Activated CD8-positive, alpha-beta T cell treated with anti-CD3 and anti-CD28 coated beads, Interleukin-2, amount 10 ng/mL, durations not matched to agents 7 days and 5 days (primary cell): ENCODE measurements at regions not wholly inside any gene's neighbourhood (a gene's known extent, or its start where the extent isn't known, plus 50 kb on each side); places are given as distances from the start of the nearest gene placed in this dataset.

Experiments
- ATAC-seq: fragments of 150-1000 bp; cut with Tn5 transposase; one replicate; pipeline ENCODE4 v1.10.0; 2021; ENCODE audit warnings: moderate library complexity
- CTCF ChIA-PET: fragments of 350-600 bp; sonication (Branson Sonifier 250); formaldehyde crosslinking; loops from one replicate; lab custom pipeline; 2021; ENCODE audit warnings: antibody characterized with exemption; lab: Charles Lee
- POLR2A ChIA-PET: fragments of 350-600 bp; sonication (Branson Sonifier 250); formaldehyde crosslinking; loops from one replicate; lab custom pipeline; 2021; ENCODE audit warnings: antibody characterized with exemption; lab: Charles Lee
- DNase-seq: peaks from one replicate; pipeline ENCODE4 v3.0.0-alpha.2; 2020
- H3K27ac Mint-ChIP-seq: one replicate; pipeline ENCODE4 v1.8.0; 2021; ENCODE audit warnings: mild to moderate bottlenecking, mixed read lengths
- H3K27me3 Mint-ChIP-seq: one replicate; pipeline ENCODE4 v1.8.0; 2021; ENCODE audit warnings: low read depth, mixed read lengths
- H3K36me3 Mint-ChIP-seq: one replicate; pipeline ENCODE4 v1.8.0; 2021; ENCODE audit warnings: low read depth, mixed read lengths
- H3K4me1 Mint-ChIP-seq: one replicate; pipeline ENCODE4 v1.8.0; 2021; ENCODE audit warnings: low read depth, mixed read lengths
- H3K4me3 Mint-ChIP-seq: one replicate; pipeline ENCODE4 v1.8.0; 2021; ENCODE audit warnings: mild to moderate bottlenecking, mixed read lengths
- H3K9me3 Mint-ChIP-seq: one replicate; pipeline ENCODE4 v1.8.0; 2022; ENCODE audit warnings: mixed read lengths; ENCODE audit not compliant: insufficient read depth

- Mint-ChIP-seq H3K4me3 (no peak overlapping the region), H3K27me3 (no peaks in the 10 kb centered on the region), H3K9me3 (no peaks in the 10 kb centered on the region), H3K36me3 (no peaks in the 10 kb centered on the region), H3K4me1 (no peaks in the 10 kb centered on the region), H3K27ac (no peak overlapping the region)
- ChIA-PET CTCF (no interaction called here), POLR2A (no interaction called here)
- no peak for DNase-seq
- ATAC-seq: no peak
Measured at GRCh38 chr17:69914520-69914919, 160.5 kb upstream of the KCNJ16 start.

DNA sequence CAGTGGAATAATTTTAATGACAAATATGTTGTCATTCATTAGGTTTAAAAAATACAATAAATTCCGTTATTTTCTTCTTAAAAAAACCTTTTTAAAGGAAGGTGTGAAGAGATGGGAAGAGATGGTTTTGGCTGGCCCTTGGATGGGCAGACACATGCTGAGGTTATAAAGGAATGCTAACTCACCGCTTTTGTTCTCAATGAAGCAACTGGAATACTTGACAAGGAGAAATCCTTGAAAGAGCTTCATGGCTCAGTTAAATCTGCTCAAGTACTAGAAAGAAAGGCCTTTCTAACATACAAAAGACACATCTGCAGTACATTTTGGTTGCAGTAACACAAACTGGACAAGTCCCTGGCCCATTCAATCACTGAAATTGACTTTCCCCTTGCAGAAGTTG, 158.3 kb upstream of the KCNJ16 start:
- H3K36me3 Mint-ChIP-seq: no peaks in the 10 kb centered on the region
- H3K4me3 Mint-ChIP-seq: no peak overlapping the region
- CTCF ChIA-PET: no interaction called here
- no peak overlapping the region for H3K27ac Mint-ChIP-seq
- H3K9me3 Mint-ChIP-seq: peaks cover 3% of the 10 kb centered on the region
- H3K4me1 Mint-ChIP-seq: no peaks in the 10 kb centered on the region
- POLR2A ChIA-PET: no interaction called here
- no peaks in the 10 kb centered on the region for H3K27me3 Mint-ChIP-seq
- ATAC-seq (no peak), DNase-seq (no peak)

DNA sequence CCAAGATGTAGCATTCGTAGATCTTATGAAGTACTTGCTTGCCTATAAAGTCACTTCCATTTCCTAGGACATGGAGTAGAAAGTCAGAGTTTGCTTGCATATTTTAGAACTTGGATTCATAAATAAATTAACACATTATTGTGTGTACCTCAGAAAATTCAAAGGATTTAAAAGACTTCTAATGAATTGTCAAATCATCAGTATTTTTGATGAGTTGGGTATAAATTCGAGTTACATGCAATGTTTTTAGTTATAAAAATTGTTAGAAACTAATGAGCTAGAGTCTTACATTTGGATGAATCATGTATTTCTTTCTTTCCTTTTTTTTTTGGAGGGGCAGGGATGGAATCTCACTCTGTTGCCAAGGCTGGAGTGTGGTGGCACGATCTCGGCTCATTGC, 156.9 kb upstream of the KCNJ16 start:
- H3K4me3 Mint-ChIP-seq: no peak overlapping the region
- H3K27ac Mint-ChIP-seq: no peak overlapping the region
- H3K9me3 Mint-ChIP-seq: peaks cover 3% of the 10 kb centered on the region
- no peaks in the 10 kb centered on the region for H3K4me1 Mint-ChIP-seq
- ChIA-PET POLR2A (no interaction called here), CTCF (no interaction called here)
- no peaks in the 10 kb centered on the region for H3K27me3 Mint-ChIP-seq
- ATAC-seq (no peak), DNase-seq (no peak)
- no peaks in the 10 kb centered on the region for H3K36me3 Mint-ChIP-seq

GRCh38 chr17:69919789-69920188, 155.2 kb upstream of the KCNJ16 start:
- POLR2A ChIA-PET: no interaction called here
- DNase-seq (no peak), ATAC-seq (no peak)
- Mint-ChIP-seq H3K27me3 (no peaks in the 10 kb centered on the region), H3K36me3 (no peaks in the 10 kb centered on the region), H3K4me3 (no peak overlapping the region), H3K4me1 (no peaks in the 10 kb centered on the region), H3K9me3 (peaks cover 3% of the 10 kb centered on the region), H3K27ac (no peak overlapping the region)
- CTCF ChIA-PET: no interaction called here

GRCh38 chr17:69921046-69921445, 154.0 kb upstream of the KCNJ16 start:
- ChIA-PET POLR2A (no interaction called here), CTCF (no interaction called here)
- no peak for DNase-seq
- no peak overlapping the region for H3K27ac Mint-ChIP-seq
- no peak for ATAC-seq
- peaks cover 3% of the 10 kb centered on the region for H3K9me3 Mint-ChIP-seq
- no peaks in the 10 kb centered on the region for H3K4me1 Mint-ChIP-seq
- H3K4me3 Mint-ChIP-seq: no peak overlapping the region
- no peaks in the 10 kb centered on the region for H3K27me3 Mint-ChIP-seq
- no peaks in the 10 kb centered on the region for H3K36me3 Mint-ChIP-seq

DNA sequence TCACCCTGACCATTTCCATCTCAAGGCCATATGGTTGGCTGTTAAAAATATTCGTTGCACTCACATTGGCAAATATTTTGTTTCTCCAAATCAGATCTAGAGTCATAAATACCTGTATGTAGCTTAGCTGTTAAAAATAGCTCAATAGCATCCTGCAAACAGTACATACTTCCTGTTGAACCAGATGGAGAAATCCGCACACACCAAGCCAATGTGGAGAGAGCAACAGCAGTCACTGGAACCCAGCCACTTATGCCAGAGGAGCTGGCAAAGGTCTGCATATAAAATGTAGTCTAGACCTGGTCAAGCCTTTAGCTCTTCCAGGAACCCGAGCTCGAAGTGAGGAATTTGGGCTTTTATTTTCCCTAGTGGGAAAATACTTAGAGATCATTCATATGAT, 146.4 kb upstream of the KCNJ16 start:
- no peaks in the 10 kb centered on the region for H3K36me3 Mint-ChIP-seq
- H3K9me3 Mint-ChIP-seq: no peaks in the 10 kb centered on the region
- ATAC-seq: no peak
- H3K27ac Mint-ChIP-seq: no peak overlapping the region
- H3K4me3 Mint-ChIP-seq: no peak overlapping the region
- no peaks in the 10 kb centered on the region for H3K27me3 Mint-ChIP-seq
- no peaks in the 10 kb centered on the region for H3K4me1 Mint-ChIP-seq
- CTCF ChIA-PET: no interaction called here
- POLR2A ChIA-PET: no interaction called here
- DNase-seq: no peak

DNA sequence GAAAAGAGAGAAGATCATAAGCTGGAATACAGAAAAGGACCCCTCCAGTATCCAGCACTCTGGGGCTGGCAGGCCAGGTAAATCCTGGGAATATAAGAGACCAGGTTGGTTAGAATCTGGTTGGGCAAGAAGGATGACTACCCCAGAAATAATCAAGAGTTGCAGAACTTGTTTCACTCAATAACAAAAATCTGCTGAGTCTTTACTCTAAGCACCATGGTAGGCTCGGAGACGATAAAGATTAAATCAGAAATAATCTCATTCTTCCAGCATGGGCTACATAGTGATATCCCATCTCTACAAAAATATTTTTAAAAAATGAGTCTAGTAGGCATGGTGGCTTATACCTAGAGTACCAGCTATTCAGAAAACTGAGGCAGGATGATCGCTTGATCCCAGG, 138.0 kb upstream of the KCNJ16 start:
- no peak overlapping the region for H3K4me3 Mint-ChIP-seq
- H3K4me1 Mint-ChIP-seq: no peaks in the 10 kb centered on the region
- DNase-seq (no peak), ATAC-seq (no peak)
- H3K36me3 Mint-ChIP-seq: no peaks in the 10 kb centered on the region
- CTCF ChIA-PET: no interaction called here
- H3K27ac Mint-ChIP-seq: no peak overlapping the region
- H3K27me3 Mint-ChIP-seq: no peaks in the 10 kb centered on the region
- POLR2A ChIA-PET: no interaction called here
- no peaks in the 10 kb centered on the region for H3K9me3 Mint-ChIP-seq

DNA sequence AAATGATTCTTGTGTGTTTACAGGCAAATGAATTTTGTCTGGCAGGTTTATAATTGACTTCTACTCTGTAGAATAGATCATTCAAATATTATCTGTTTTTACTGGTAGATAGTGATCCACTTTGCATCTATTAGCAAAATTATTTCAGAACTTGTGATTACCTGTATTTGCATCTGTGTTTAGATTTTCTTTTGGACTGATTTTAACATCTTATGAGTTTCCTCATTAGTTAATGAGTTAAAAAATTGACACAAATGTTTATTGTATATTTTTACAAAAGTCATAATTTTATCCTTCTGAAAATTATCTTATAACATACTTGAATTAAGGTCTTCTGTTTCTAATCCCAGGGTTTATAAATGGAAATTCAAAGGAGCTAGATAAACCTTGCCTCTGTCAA, 132.0 kb upstream of the KCNJ16 start:
- H3K9me3 Mint-ChIP-seq: no peaks in the 10 kb centered on the region
- H3K4me3 Mint-ChIP-seq: no peak overlapping the region
- H3K27me3 Mint-ChIP-seq: no peaks in the 10 kb centered on the region
- POLR2A ChIA-PET: no interaction called here
- H3K27ac Mint-ChIP-seq: no peak overlapping the region
- no peaks in the 10 kb centered on the region for H3K36me3 Mint-ChIP-seq
- ATAC-seq (no peak), DNase-seq (no peak)
- CTCF ChIA-PET: no interaction called here
- H3K4me1 Mint-ChIP-seq: no peaks in the 10 kb centered on the region

- H3K27me3 Mint-ChIP-seq: no peaks in the 10 kb centered on the region
- DNase-seq (no peak), ATAC-seq (no peak)
- H3K36me3 Mint-ChIP-seq: no peaks in the 10 kb centered on the region
- no peaks in the 10 kb centered on the region for H3K9me3 Mint-ChIP-seq
- H3K4me1 Mint-ChIP-seq: no peaks in the 10 kb centered on the region
- H3K27ac Mint-ChIP-seq: no peak overlapping the region
- ChIA-PET CTCF (no interaction called here), POLR2A (no interaction called here)
- no peak overlapping the region for H3K4me3 Mint-ChIP-seq
Measured at GRCh38 chr17:69944406-69944805, 130.6 kb upstream of the KCNJ16 start.

GRCh38 chr17:69945698-69946185, 129.3 kb upstream of the KCNJ16 start:
- Mint-ChIP-seq H3K27me3 (no peaks in the 10 kb centered on the region), H3K9me3 (no peaks in the 10 kb centered on the region), H3K36me3 (no peaks in the 10 kb centered on the region), H3K4me1 (no peaks in the 10 kb centered on the region), H3K4me3 (no peak overlapping the region), H3K27ac (no peak overlapping the region)
- no peak for ATAC-seq
- ChIA-PET CTCF (no interaction called here), POLR2A (interaction anchor here (0.6 kb wide), 1 partner anchor 994 kb away, joined by 5 read pairs; no protein-coding TSS in a partner anchor)
- no peak for DNase-seq

GRCh38 chr17:69947027-69947759, 127.8 kb upstream of the KCNJ16 start:
- ChIA-PET CTCF (interaction anchor here (0.6 to 1.0 kb wide), 2 partner anchors 9 to 930 kb away, joined by 3 read pairs; no protein-coding TSS in a partner anchor), POLR2A (interaction anchor here (1.0 kb wide), 1 partner anchor 39 kb away, joined by 3 read pairs; no protein-coding TSS in a partner anchor)
- DNase-seq: no peak
- Mint-ChIP-seq H3K27ac (no peak overlapping the region), H3K36me3 (no peaks in the 10 kb centered on the region), H3K27me3 (no peaks in the 10 kb centered on the region), H3K4me3 (no peak overlapping the region), H3K4me1 (no peaks in the 10 kb centered on the region), H3K9me3 (no peaks in the 10 kb centered on the region)
- ATAC-seq: no peak

GRCh38 chr17:69948406-69948805, 126.6 kb upstream of the KCNJ16 start:
- Mint-ChIP-seq H3K9me3 (no peaks in the 10 kb centered on the region), H3K27ac (no peak overlapping the region), H3K4me3 (no peak overlapping the region), H3K4me1 (no peaks in the 10 kb centered on the region), H3K36me3 (no peaks in the 10 kb centered on the region), H3K27me3 (no peaks in the 10 kb centered on the region)
- ChIA-PET CTCF (no interaction called here), POLR2A (no interaction called here)
- ATAC-seq (no peak), DNase-seq (no peak)

GRCh38 chr17:69949496-69949895, 125.5 kb upstream of the KCNJ16 start:
- Mint-ChIP-seq H3K36me3 (no peaks in the 10 kb centered on the region), H3K27me3 (no peaks in the 10 kb centered on the region), H3K27ac (no peak overlapping the region), H3K9me3 (no peaks in the 10 kb centered on the region), H3K4me3 (no peak overlapping the region), H3K4me1 (no peaks in the 10 kb centered on the region)
- no peak for ATAC-seq
- ChIA-PET CTCF (no interaction called here), POLR2A (no interaction called here)
- no peak for DNase-seq
